SK-N-SH treated with all-trans-retinoic acid at 6 μM for 48 hours (cell line): ENCODE measurements at regions not wholly inside any gene's neighbourhood (a gene's known extent, or its start where the extent isn't known, plus 50 kb on each side); places are given as distances from the start of the nearest gene placed in this dataset.

Source experiments
- ATAC-seq: fragments of 200-7000 bp; cut with Tn5 transposase; 3 replicates; pipeline ENCODE4 v1.9.1; 2020; ENCODE audit warnings: mild to moderate bottlenecking, moderate library complexity
- ARNTL ChIP-seq: fragments of 450-650 bp; formaldehyde crosslinking; IDR thresholded peaks from 2 replicates; pipeline ENCODE4 v1.5.0; 2020; ENCODE audit warnings: low read depth, mild to moderate bottlenecking, moderate library complexity, borderline replicate concordance
- CSDC2 ChIP-seq: fragments of 250-450 bp; sonication (Bioruptor Pico); IDR thresholded peaks from 2 replicates; pipeline ENCODE4 v1.5.0; 2020; ENCODE audit warnings: mild to moderate bottlenecking, moderate library complexity
- ESRRG ChIP-seq: fragments of 250-450 bp; sonication (Bioruptor Pico); IDR thresholded peaks from 2 replicates; pipeline ENCODE4 v1.6.1; 2021; ENCODE audit warnings: mild to moderate bottlenecking
- GLIS3 ChIP-seq: fragments of 250-450 bp; sonication (Bioruptor Pico); IDR thresholded peaks from 2 replicates; pipeline ENCODE4 v1.5.0; 2020; ENCODE audit warnings: mild to moderate bottlenecking, moderate library complexity
- ISL1 ChIP-seq: fragments of 250-450 bp; sonication (Bioruptor Pico); IDR thresholded peaks from 2 replicates; pipeline ENCODE4 v2.1.2; 2022; ENCODE audit warnings: mild to moderate bottlenecking, moderate library complexity
- OSR1 ChIP-seq: fragments of 250-450 bp; sonication (Bioruptor Pico); IDR thresholded peaks from 2 replicates; pipeline ENCODE4 v1.8.0; 2022; ENCODE audit warnings: moderate library complexity, mild to moderate bottlenecking, inconsistent platforms
- PPARA ChIP-seq: fragments of 250-450 bp; sonication (Bioruptor Pico); IDR thresholded peaks from 2 replicates; pipeline ENCODE4 v1.5.0; 2020; ENCODE audit warnings: mild to moderate bottlenecking, borderline replicate concordance
- RARB ChIP-seq: fragments of 250-450 bp; sonication (Bioruptor Pico); IDR thresholded peaks from 2 replicates; pipeline ENCODE4 v1.8.0; 2021; ENCODE audit warnings: mild to moderate bottlenecking, moderate library complexity
- SNAI2 ChIP-seq: fragments of 250-450 bp; sonication (Bioruptor Pico); IDR thresholded peaks from 2 replicates; pipeline ENCODE4 v1.5.0; 2020; ENCODE audit warnings: mild to moderate bottlenecking, moderate library complexity
- TCF4 ChIP-seq: fragments of 250-450 bp; sonication (Bioruptor Pico); IDR thresholded peaks from 2 replicates; pipeline ENCODE4 v1.8.0; 2021; ENCODE audit warnings: mild to moderate bottlenecking, moderate library complexity, borderline replicate concordance
- TOX ChIP-seq: fragments of 250-450 bp; sonication (Bioruptor Pico); IDR thresholded peaks from 2 replicates; pipeline ENCODE4 v1.8.0; 2021; ENCODE audit warnings: mild to moderate bottlenecking, moderate library complexity, borderline replicate concordance
- ZC3H10 ChIP-seq: fragments of 250-450 bp; sonication (Bioruptor Pico); IDR thresholded peaks from 2 replicates; pipeline ENCODE4 v1.5.1; 2021; ENCODE audit warnings: mild to moderate bottlenecking, moderate library complexity
- ZFP3 ChIP-seq: fragments of 250-450 bp; sonication (Bioruptor Pico); IDR thresholded peaks from 2 replicates; pipeline ENCODE4 v1.5.0; 2020; ENCODE audit warnings: mild to moderate bottlenecking, moderate library complexity
- ZFP30 ChIP-seq: fragments of 450-650 bp; formaldehyde crosslinking; IDR thresholded peaks from 2 replicates; pipeline ENCODE4 v1.5.0; 2022; ENCODE audit warnings: mild to moderate bottlenecking, moderate library complexity
- ZNF565 ChIP-seq: fragments of 450-650 bp; formaldehyde crosslinking; conservative IDR thresholded peaks from 2 replicates; pipeline ENCODE4 v1.5.0; 2020; ENCODE audit warnings: low read depth, mild to moderate bottlenecking, moderate library complexity
- ZNF70 ChIP-seq: fragments of 450-650 bp; formaldehyde crosslinking; IDR thresholded peaks from 2 replicates; pipeline ENCODE4 v1.5.0; 2020; ENCODE audit warnings: mild to moderate bottlenecking, moderate library complexity
- ZNF8 ChIP-seq: fragments of 450-650 bp; formaldehyde crosslinking; IDR thresholded peaks from 2 replicates; pipeline ENCODE4 v1.5.0; 2020; ENCODE audit warnings: mild to moderate bottlenecking, moderate library complexity
- TF ChIP-seq, protein P1 (sequence below): fragments of 250-450 bp; sonication (Bioruptor Pico); IDR thresholded peaks from 2 replicates; pipeline ENCODE4 v1.8.0; 2021; ENCODE audit warnings: low read depth, mild to moderate bottlenecking, moderate library complexity, borderline replicate concordance
- TF ChIP-seq, protein P2 (sequence below): fragments of 250-450 bp; sonication (Bioruptor Pico); IDR thresholded peaks from 2 replicates; pipeline ENCODE4 v1.8.0; 2020; ENCODE audit warnings: mild to moderate bottlenecking, moderate library complexity, borderline replicate concordance
- TF ChIP-seq, protein P3 (sequence below): fragments of 250-450 bp; sonication (Bioruptor Pico); IDR thresholded peaks from 2 replicates; pipeline ENCODE4 v1.5.1; 2020; ENCODE audit warnings: low read depth, mild to moderate bottlenecking, moderate library complexity
- TF ChIP-seq, protein P4 (sequence below): fragments of 250-450 bp; sonication (Bioruptor Pico); IDR thresholded peaks from 2 replicates; pipeline ENCODE4 v1.5.0; 2020; ENCODE audit warnings: mild to moderate bottlenecking, moderate library complexity

DNA sequence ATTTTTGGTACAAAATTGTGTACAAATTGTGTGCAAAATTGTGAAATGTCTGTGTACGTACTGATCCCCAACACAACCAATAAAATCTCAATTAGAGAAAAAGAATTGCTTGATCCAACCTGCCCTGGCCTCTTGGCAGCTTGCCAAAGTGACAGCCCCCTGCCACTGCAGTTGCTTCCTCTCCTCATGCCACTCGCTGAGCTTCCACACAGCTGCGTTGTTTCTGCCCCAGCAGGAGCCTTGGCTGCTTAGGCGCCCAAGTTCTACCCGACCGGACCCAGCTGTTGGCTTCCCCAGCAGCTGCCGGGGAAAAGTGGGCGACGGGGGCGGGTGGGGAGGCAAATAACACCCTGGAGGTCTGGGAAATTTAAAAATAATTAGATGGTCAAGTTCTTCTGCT is 171.8 kb upstream of the ATF7IP start:
- ATAC-seq: no peak
- TF ChIP-seq ISL1: no peak
- TF ChIP-seq ZFP30 (CRISPR knock-in tag): no peak
- TF ChIP-seq SNAI2 (CRISPR knock-in tag): no peak
- TF ChIP-seq GLIS3: no peak
- TF ChIP-seq ZC3H10 (CRISPR knock-in tag): no peak
- TF ChIP-seq ESRRG (CRISPR knock-in tag): no peak
- no peak for TF ChIP-seq CSDC2 (CRISPR knock-in tag)
- no peak for TF ChIP-seq OSR1 (CRISPR knock-in tag)
- TF ChIP-seq TCF4 (CRISPR knock-in tag): no peak
- no peak for TF ChIP-seq ZNF565 (CRISPR knock-in tag)
- no peak for TF ChIP-seq ZNF70 (CRISPR knock-in tag)
- TF ChIP-seq, protein P1, sequence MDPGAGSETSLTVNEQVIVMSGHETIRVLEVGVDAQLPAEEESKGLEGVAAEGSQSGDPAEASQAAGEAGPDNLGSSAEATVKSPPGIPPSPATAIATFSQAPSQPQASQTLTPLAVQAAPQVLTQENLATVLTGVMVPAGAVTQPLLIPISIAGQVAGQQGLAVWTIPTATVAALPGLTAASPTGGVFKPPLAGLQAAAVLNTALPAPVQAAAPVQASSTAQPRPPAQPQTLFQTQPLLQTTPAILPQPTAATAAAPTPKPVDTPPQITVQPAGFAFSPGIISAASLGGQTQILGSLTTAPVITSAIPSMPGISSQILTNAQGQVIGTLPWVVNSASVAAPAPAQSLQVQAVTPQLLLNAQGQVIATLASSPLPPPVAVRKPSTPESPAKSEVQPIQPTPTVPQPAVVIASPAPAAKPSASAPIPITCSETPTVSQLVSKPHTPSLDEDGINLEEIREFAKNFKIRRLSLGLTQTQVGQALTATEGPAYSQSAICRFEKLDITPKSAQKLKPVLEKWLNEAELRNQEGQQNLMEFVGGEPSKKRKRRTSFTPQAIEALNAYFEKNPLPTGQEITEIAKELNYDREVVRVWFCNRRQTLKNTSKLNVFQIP (CRISPR knock-in tag): no peak
- no peak for TF ChIP-seq ZFP3 (CRISPR knock-in tag)
- no peak for TF ChIP-seq PPARA
- TF ChIP-seq, protein P2, sequence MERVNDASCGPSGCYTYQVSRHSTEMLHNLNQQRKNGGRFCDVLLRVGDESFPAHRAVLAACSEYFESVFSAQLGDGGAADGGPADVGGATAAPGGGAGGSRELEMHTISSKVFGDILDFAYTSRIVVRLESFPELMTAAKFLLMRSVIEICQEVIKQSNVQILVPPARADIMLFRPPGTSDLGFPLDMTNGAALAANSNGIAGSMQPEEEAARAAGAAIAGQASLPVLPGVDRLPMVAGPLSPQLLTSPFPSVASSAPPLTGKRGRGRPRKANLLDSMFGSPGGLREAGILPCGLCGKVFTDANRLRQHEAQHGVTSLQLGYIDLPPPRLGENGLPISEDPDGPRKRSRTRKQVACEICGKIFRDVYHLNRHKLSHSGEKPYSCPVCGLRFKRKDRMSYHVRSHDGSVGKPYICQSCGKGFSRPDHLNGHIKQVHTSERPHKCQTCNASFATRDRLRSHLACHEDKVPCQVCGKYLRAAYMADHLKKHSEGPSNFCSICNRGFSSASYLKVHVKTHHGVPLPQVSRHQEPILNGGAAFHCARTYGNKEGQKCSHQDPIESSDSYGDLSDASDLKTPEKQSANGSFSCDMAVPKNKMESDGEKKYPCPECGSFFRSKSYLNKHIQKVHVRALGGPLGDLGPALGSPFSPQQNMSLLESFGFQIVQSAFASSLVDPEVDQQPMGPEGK: no peak
- no peak for TF ChIP-seq RARB (CRISPR knock-in tag)
- no peak for TF ChIP-seq ARNTL
- TF ChIP-seq, protein P3, sequence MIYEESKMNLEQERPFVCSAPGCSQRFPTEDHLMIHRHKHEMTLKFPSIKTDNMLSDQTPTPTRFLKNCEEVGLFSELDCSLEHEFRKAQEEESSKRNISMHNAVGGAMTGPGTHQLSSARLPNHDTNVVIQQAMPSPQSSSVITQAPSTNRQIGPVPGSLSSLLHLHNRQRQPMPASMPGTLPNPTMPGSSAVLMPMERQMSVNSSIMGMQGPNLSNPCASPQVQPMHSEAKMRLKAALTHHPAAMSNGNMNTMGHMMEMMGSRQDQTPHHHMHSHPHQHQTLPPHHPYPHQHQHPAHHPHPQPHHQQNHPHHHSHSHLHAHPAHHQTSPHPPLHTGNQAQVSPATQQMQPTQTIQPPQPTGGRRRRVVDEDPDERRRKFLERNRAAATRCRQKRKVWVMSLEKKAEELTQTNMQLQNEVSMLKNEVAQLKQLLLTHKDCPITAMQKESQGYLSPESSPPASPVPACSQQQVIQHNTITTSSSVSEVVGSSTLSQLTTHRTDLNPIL: no peak
- no peak for TF ChIP-seq ZNF8 (CRISPR knock-in tag)
- no peak for TF ChIP-seq TOX (CRISPR knock-in tag)

DNA sequence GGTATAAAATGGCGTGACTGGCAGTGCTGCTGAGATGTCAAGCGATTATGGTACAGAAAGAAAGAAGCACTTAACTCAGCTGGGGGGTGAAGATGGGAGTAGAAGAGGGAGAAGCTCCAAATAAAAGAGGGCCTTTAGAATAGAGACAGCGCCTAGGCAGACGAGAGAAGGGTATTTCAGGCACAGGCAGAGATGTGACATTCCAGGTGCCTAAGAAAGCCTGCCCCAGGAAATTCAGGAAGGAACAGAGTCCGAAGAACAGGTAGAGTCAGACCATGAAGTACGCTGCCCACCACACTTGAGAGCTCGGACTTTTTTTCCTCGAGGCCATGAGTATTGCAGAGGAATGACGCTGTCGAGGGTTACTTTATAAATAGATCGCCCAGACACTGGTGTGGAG is 170.9 kb upstream of the ATF7IP start:
- TF ChIP-seq TCF4 (CRISPR knock-in tag) (no peak), ZNF565 (CRISPR knock-in tag) (no peak), PPARA (no peak), ZFP30 (CRISPR knock-in tag) (no peak), ZFP3 (CRISPR knock-in tag) (no peak), ZNF70 (CRISPR knock-in tag) (no peak), CSDC2 (CRISPR knock-in tag) (no peak)
- TF ChIP-seq, protein P2: no peak
- TF ChIP-seq, protein P3: no peak
- no peak for ATAC-seq

DNA sequence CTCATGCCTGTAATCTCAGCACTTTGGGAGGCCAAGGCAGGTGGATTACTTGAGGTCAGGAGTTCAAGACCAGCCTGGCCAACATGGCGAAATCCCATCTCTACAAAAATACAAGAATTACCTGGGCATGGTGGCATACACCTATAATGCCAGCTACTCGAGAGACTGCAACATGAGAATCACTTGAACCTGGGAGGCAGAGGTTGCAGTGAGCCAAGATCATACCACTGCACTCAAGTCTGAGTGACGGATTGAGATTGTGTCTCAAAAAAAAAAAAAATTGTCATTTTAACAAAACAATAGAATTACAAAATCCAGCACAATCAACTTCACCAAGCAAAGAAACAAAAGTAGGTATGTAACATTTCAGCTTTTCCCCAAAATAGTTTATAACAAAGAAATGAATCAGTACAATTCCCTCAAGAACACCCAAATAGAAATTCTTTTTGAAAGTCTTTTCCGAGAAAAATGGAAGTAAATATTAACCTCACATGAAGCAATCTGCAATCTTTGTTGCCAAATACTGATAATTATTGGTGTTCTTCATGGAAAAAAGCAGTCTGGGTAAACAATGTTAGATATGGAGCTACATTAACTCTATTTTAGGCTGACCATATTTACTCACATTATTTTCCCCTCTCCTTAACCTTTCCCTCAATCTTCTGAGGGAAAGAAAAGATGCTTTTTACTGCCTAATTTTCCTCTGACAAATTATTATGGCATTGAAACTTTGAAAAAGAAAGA is 165.9 kb upstream of the ATF7IP start:
- TF ChIP-seq ZFP3 (CRISPR knock-in tag) (no peak), CSDC2 (CRISPR knock-in tag) (no peak), TCF4 (CRISPR knock-in tag) (no peak), ZC3H10 (CRISPR knock-in tag) (no peak), ZNF565 (CRISPR knock-in tag) (no peak)
- TF ChIP-seq, protein P1 (CRISPR knock-in tag): no peak
- TF ChIP-seq, protein P4, sequence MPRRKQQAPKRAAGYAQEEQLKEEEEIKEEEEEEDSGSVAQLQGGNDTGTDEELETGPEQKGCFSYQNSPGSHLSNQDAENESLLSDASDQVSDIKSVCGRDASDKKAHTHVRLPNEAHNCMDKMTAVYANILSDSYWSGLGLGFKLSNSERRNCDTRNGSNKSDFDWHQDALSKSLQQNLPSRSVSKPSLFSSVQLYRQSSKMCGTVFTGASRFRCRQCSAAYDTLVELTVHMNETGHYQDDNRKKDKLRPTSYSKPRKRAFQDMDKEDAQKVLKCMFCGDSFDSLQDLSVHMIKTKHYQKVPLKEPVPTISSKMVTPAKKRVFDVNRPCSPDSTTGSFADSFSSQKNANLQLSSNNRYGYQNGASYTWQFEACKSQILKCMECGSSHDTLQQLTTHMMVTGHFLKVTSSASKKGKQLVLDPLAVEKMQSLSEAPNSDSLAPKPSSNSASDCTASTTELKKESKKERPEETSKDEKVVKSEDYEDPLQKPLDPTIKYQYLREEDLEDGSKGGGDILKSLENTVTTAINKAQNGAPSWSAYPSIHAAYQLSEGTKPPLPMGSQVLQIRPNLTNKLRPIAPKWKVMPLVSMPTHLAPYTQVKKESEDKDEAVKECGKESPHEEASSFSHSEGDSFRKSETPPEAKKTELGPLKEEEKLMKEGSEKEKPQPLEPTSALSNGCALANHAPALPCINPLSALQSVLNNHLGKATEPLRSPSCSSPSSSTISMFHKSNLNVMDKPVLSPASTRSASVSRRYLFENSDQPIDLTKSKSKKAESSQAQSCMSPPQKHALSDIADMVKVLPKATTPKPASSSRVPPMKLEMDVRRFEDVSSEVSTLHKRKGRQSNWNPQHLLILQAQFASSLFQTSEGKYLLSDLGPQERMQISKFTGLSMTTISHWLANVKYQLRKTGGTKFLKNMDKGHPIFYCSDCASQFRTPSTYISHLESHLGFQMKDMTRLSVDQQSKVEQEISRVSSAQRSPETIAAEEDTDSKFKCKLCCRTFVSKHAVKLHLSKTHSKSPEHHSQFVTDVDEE: no peak
- no peak for ATAC-seq
